ENCODE measurements at regions not wholly inside any gene's neighbourhood (a gene's known extent, or its start where the extent isn't known, plus 50 kb on each side); places are given as distances from the start of the nearest gene placed in this dataset.

DNA sequence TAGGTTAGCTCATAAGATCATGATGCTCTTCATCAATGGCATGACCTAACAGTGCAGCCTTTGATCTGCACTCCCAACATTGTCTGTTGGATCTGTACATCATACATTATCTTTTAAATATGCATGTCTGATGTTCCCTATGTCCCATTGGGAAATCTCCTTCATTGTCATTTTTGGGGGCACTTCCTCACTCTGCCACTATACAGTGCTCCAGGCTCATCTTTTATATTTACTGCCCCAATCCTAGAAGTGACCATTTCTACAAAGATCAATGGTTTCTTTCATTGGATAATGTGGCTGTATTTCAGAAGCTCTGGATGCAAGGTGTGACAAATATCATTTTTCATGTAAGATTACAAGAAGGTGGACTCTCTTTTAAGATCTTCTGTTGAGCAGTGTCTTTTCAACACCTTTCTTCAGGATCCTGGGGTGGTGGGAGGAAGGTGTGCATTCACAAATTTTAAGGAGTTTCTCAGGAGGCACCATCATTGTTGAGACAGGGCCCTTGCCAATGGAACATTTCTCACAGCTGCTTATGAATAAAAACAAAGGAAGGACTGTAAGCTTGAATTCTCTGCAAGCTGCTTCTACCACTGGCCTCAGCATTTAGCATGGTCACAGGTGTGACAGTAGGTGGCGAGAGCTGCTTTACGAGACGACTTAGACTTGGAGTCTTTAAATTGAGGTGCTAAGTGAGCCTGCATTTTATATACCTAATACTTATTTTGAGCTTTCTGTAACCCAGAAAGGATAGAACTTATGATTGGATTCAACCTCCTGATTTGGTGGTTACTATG, 403.0 kb downstream of the LMO7 start:
- no peak for DNase-seq

DNA sequence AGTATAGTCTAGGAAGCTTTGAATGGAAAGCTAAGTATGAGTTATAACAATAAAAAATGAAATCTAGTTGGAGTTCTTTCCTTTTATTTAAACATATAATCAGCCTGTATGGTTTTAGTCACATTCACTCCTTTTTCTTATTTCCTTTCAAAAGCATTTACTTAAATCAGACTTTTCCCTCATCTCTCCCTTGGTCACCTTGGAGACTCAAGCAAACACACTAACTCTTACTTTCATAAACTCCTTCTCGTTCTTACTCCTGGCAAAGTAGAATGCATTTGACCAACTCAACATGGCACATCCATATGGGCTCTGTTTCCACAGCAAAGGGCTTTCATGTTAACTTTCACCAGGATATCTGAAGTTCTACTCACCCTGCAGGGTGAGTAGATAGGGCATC, 400.0 kb downstream of the LMO7 start:
- no peak for DNase-seq

DNA sequence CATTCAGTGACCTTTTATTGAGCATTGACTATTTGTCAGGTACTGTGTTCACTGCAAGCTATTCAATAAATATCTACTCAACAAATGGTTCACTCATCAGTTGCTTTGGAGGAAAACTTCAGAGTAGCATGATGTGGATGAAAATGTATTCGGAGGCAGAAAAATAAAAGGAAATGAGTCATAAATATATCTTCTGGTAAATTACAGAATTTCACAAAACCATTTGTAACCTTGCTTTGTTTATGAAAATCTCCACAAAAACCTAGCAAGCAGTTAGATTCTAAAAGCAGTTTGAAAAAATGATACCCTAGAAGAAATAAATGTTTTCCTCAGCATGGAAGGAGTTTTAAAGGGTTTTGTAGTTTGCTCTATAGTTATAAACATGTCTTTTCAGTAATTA, 399.6 kb downstream of the LMO7 start:
- DNase-seq = no peak

DNA sequence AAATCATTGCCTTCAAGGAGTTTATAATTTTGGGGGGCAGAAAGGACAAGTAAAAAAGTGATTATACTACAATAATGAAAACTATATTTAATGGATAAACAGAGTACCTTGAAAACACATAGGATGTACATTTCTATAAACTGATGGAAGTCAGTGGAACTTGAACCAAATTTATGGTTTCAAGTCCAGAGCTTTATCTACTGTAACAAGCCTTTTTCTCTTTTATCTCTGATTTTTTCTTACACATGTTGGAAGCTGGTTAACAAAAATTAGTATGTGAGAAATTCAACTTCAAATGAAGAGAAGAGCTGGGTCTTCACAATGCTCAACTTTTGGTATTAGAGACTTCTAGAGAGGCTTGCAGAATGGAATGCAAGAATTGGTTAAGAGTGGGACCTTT, 393.6 kb downstream of the LMO7 start:
- DNase-seq = no peak

DNA sequence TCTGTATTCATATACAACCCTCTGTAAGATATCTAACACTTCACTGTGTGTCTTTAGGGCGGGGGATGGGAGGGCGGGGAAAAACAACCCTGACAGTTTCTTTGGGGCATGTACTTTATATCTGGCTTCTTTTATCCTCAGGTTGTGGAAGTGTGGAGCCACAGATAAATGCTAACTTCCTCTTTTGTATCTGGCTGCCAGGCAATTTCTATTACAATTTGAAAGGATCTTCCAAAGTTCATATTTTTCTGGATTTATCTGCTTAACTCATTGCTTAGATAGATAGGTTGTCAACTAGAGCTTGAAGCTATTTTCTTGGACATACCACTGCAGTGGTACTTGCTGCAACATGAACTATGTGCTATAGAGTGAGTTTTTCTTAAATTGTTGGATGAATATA, 393.0 kb downstream of the LMO7 start:
- DNase-seq = no peak

DNA sequence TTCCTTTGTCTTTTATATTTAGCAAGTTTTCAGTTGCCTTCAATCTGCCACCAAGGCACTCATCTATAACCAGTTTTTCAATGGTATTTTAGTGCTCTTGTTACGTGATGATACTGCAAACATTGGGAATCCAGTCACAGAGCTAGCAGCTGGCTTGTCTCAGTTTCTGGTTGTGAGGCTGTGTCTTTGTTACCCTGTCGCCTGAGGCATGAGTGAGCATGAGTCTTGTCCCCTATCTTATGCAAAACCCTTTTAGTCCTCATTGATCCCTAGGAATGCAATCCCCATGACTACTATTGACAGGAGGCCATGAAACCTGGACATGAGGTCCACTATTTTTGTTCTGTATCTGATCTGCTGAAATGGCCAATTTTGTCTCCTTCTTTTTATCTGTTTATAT, 391.0 kb downstream of the LMO7 start:
- DNase-seq = no peak

DNA sequence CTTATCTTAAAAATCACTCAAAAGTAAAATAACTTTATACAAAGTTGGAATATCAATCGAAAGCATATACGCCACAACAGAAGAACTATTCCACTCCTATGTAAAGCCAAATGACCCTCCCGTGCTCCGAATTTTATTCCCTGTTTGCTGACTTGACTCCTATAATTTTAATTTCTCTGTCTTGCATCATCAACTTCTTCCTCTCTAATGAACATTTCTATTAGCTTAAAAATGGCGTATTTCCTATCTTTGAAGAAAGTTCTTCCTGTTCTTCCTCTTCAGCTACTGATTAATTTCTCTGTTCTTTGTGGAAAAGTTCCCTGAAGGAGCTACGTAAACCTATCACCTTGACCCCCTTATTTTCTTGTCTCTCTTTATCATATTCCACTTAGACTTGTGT, 389.3 kb downstream of the LMO7 start:
- no peak for DNase-seq

DNA sequence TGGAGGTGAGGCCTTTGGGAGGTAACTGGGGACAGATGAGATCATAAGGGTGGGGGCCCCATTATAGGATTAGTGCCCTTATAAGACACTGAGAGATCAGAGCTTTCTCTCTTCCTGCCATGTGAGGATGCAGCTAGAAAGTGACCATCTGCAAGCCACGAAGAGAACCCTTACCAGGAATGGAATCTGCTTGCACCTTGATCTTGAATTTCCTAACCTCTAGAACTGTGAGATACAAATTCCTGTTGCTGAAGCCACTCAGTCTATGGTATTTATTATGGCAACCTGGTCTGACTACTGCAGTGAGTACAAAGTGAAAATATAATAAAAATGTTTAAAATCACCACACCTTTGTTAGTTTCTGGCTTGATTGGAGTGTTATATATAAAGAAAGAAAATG, 388.0 kb downstream of the LMO7 start:
- no peak for DNase-seq

DNA sequence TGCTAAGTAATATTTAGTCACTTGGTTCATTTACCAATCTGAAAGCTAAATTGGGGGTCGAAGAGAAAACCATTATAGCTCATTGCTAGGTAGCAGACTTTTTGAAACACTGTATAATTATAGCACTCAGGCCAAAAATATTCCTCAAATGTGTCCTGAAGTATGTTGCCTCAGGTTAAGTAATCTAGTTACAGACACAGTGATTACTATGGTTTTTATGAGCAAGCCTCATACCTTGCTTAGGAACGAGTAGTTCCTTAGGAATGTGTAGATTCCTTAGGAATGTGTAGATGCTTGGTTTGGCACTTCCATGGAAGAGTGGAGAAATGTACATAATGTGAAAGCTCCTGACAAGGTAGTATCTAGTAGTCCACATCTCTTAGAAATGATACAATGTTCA, 387.5 kb downstream of the LMO7 start:
- no peak for DNase-seq

DNA sequence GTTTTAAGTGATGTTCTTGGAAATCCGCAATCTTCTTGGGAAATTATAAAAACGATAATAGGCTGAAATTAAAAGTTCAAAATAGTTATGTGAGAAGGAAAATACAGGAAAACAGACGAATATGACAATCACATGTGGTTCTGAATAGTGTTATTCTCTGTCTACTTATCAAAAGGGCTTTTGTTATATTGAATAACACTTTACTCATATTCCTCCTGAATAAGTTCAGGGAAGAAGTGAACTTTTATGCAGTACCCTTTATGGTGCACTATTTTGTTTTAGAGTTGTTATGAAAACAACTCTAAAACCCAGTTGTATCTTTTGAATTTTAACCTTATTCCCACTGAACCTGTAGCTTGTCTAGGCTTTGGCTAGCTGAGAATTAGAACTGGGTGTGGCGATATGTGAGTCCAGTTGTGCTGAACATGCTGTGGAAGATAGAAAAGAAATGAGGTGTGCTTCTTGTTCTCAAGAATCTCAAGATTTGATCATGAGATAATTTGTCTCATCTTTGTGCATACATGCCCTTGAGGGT, 384.4 kb downstream of the LMO7 start:
- DNase-seq = no peak

DNA sequence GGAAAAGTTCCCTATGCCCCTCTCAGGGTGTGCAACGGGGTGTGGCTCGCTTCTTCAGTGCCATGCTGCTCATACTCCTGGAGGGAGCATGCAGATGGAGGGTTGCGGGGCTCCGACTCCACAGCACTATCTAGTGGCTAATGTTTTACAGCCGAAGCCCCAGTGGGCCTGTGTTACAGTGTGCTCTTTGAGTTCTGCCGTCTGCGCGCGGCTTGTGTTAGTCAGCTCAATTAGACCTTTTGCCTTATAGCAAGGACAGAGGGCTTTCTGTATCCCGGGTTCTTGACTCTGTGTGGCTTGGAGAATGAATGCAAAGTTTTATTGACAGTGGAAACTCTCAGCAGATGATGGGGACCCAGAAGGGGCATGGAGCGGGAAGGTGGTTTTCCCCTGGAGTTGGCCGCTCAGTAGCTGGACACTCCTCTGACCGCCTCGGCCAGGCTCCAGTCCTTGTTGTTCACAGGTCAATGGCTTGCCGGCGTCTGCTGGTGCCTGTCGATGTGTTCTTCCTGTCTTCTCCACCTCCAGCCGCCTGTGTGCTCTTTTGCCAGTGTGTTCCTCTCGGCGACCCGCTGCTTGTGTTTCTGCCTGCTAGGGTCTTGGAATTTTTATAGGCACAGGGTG, 383.4 kb downstream of the LMO7 start:
- DNase-seq = no peak

DNA sequence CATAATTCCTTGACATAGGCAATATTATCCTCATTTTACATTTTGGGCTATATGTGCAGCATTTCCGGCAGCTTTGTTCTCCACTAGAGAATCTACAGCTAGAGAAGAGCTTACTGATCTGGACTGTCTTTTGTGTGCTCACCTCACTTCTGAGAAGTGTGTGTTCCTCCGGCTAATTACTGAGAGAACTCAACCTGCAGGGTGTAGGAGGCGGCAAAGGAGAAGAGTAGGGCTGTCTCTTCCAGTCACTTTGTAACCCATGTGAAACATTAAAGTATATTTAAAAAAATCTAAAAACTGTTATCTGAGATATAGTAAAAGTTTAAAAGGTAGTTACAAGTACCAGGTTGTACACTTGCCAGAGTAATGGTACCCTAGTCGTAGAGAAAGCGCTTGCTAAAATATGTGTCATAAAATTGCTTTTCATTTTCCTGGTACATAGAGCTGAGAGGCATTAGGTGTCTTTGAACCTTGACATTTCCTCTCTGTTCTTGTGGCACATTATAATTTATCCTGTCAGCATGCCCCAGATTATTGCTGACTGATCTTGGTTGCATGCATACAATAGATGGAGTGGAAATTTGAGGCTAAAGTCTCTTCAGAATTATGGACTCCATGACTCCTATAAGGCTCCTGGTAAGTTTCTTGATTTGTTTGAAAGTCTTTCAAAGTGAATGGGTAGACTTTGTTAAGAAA, 381.9 kb downstream of the LMO7 start:
- DNase-seq = no peak

DNA sequence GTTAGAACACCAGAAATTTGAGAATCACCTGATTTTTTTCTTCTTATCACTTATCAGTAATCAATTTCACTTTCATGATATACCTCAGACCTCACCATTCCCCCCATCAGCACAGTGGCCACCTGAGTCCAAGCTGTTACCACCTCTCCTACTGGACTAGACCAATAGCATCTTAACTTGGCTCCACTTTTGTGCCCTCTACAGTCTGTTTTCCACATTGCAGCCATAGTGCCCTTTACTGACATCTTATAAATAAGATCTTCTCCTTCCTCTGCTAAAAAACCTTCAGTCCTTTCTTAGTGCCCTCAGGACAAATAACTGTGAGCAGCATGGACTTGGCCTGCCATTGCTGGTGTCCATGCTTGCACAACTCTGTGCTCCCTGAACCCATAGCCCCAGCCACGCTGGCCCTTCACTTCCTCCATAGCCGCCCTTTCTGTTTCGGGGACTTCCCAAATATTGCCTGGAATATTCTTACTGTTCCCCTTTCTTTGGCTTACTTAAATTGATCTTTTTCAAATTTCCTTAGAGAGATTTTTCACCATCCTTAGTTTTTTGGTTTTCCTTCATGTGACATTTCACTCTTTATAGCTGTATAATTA, 380.8 kb downstream of the LMO7 start:
- no peak for DNase-seq

DNA sequence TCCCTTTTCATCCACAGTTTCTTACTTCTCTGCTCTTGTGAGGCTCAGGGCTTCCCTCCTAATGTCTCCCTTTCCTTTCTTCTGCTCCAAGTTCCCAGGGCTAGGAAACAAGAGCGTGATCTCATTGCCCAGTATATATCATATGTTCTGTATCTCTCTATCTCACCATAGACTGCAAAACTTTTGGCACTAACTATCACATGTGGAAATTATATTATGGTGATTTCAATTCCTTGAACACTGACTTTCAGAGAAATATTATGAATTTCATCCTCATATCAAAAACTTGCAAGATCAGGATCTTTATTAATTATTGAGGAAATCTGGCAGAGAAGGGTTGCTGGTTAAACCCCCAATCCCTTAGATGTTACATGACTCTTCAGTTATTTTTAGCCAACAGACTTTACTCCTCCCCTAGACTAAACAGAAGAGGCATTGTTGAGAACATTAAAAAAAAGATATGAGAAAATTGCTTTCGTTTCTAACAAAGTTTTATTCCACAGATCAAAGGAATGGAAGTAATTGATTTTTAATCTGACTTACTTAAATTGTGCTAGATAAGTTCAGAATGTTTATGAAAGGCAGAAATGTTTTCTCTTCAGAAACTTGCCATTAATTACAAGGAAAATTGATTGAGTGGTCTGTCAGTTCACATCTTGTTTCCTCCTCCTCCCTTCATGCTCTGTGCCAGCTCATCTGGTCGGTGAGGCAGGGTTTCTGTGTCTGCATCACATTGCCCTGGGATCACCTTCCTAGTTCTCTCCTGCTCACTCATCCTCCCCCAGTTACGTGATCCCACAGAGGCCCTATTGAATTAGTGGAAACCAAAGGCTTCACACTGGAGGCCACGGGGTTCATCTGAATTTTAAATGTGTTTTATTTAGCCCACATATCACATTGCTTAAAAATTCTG, 378.5 kb downstream of the LMO7 start:
- no peak for DNase-seq

DNA sequence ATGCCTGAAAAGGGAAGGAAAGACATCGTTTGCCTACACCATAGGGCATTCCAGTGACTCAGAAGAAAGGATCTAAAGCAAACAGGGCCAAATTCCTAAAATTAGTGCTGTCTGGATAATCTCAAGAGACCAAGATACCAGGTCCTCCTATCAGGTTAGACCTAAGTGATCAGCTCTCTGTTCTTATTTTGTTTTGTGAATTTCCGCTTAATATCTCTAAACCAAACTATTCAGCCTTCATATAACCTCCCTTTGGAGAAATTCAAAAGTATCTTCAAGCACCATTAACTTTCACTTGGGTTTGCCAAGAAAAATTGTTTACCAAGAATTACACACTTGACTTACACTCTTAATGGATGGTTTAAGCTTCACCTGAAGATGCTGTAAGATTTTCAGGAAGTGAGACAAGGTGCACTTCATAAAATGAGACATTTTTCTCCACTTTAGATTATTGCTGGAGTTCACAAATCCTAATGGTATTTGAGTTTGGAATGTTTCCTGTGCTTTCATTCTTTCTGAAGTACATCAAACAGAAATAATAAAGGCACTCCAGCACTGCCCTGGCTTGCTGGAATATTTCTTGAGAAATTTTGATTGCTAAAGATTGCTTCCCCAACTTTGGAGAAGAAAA, 376.1 kb downstream of the LMO7 start:
- DNase-seq = no peak

DNA sequence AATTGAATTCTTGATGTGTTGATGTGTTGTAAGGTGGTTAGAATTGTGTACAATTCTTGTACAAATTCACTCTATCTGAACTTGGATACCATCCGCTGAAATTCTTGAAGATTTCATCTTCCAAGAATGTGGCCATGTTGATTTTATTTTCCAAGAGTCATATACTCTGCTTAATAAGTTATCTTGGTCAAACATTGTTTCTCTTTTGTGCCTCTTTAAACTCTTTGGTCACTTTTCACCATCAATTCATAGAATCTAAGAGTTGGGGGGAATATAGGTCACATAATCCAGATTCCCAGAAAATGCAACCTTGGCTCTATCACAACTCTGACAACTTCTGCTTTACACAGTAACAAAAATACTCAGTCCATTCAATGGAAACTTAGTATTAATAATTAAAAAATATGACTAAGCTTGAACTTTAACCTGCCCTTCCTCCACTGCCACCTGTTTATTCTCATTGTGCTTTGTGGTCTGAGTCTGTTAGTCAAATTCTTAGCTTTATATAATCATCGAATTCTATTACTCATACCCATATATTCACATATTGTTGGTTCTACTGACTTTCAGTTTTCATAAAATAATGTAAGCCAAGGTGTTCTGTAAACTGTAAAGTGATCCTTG, 373.2 kb downstream of the LMO7 start:
- DNase-seq = no peak

DNA sequence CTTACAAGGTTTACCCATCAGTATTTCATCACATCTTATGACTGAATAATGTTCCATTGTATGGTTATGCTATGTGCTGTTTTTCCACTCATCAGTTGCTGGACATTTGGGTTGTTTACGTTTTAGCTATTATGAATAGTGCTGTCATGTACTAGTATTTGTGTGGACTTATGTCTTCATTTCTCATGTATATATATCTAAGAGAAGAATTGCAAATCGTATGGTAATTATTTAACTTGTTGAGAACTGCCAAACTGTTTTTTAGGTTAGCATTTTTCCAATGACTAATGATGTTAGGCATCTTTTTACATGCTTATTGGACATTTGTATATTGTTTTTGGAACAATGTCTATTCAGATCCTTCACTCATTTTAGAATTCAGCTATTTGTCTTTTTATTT, 368.3 kb downstream of the LMO7 start:
- no peak for DNase-seq

DNA sequence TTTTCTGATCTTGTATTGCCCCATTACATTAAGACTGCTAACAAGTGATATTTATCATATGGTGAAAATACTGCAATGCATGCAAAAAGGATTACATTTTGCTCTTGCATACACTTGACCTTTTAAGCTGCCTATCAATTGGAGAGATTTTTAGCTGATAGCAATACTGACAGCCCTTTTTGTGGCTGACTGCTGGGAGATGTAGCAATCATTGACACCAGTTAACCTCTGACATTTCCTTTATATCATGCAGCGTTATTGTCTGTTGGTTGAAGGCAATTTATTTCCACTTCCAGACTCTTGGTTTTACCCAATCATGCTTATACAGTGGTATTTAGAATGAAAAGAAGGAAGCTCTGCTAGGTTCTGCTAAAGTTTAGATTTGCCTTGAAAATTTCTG, 364.0 kb downstream of the LMO7 start:
- no peak for DNase-seq

DNA sequence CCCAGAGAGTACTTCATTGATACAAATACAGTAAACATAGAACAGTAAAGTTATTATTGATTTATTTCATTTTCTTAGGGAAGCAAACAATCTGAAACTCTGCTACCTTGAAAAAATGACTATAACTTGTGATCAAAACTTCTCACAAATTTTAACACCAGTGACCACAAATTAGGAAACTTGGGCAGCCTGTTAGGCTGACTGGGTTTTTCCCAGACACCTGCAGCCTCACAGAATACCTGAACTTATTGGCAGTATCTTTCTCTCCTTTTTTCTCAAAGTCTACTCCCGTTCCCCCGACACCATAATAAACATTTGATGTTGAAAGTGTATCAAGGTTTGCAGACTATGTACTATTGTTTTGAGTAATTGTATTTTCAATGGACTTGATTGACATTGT, 360.5 kb downstream of the LMO7 start:
- DNase-seq = no peak

DNA sequence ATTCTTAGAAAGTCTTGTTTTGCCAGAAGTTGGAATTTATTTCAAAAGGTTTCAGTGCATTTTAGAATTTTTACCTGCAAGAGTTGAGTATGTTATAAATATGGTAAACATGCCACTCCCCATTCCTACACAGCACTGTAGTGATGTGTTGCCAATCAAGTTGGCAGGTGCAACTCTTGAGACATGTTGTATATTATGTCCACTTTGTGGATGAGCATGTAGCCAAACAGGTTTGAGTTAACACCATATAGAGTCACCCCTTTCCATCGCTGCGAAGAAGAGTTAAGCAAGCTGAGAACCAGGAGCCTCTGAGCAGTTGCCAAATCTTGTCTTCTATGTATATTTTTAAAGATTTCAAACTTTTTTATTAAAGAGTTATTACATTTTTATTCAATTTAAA, 359.8 kb downstream of the LMO7 start:
- no peak for DNase-seq

DNA sequence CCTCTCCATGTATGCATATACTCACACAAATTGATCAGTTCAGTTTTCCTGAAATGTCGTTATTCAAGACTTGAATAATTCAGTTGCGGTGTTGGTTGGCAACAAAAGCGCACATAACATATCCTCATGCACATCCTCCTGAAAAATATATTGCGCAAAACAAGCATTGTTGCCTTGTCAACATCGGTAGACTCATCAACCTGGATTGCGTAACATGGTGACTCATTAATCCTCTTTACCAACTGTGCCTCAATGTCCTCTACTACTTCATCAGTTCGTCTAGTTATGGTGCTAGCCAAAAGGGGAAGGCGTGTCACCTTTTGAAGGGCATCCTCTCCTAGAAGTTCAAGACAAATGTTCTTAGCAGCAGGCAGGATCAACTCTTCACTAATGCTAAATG, 357.7 kb downstream of the LMO7 start:
- DNase-seq = no peak

DNA sequence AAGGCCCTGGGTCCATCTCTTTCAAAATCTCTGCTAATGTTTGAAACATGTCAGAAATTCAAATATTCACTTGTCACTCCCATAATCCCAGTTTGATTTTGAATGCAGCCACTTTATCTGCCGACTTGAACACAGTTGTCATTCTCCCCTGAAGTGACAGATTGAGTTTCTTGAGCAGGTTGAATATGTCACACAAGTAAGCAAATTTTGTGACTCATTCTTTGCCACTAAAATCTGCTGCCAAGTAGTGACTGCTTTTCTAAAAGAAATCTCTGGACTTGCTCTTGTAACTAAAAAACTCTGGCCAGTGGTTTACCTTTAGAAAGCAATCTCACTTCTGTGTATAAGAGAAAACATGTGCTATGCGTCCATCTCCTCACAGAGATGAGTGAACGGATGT, 357.1 kb downstream of the LMO7 start:
- no peak for DNase-seq

All from DMS153 (cell line).